Tibial nerve (tissue), 4 donors: ENCODE measurements at regions not wholly inside any gene's neighbourhood (a gene's known extent, or its start where the extent isn't known, plus 50 kb on each side); places are given as distances from the start of the nearest gene placed in this dataset.
"Not testable (repeated sequence)": the region's sequence is repeated elsewhere in the genome, so short reads cannot be mapped to it uniquely, and the experiment has no call there.

Experiments
- DNase-seq, 2 donors: peaks; one replicate each; pipeline ENCODE4 v3.0.0-alpha.2; 2019; ENCODE audit warnings: low spot score in 2 of 2
- H3K27ac ChIP-seq, 4 donors: fragments of 200-600 bp; sonication (generic) in 3 of 4; one replicate each; pipeline ENCODE4 v1.5.1; 2017 to 2019; ENCODE audit warnings: mild to moderate bottlenecking in 1 of 4
- H3K27me3 ChIP-seq, 2 donors: fragments of 200-600 bp; sonication (generic) in 1 of 2; one replicate each; pipeline versions ENCODE4 v1.5.1 to v1.6.0; 2017 to 2019
- H3K36me3 ChIP-seq, 3 donors: fragments of 200-600 bp; sonication (generic); one replicate each; pipeline ENCODE4 v1.5.1; 2018 to 2019
- H3K4me1 ChIP-seq, 4 donors: fragments of 200-600 bp; sonication (generic) in 3 of 4; one replicate each; pipeline ENCODE4 v1.5.1; 2017 to 2019
- H3K4me3 ChIP-seq, 4 donors: fragments of 200-600 bp; sonication (generic) in 3 of 4; one replicate each; pipeline ENCODE4 v1.5.1; 2017 to 2019; ENCODE audit warnings: mild to moderate bottlenecking in 1 of 4, moderate library complexity in 1 of 4
- H3K9me3 ChIP-seq, 4 donors: fragments of 200-600 bp; sonication (generic) in 3 of 4; one replicate each; pipeline ENCODE4 v1.5.1; 2017 to 2019
- EP300 ChIP-seq, 2 donors: sonication (generic); formaldehyde crosslinking; IDR thresholded peaks; one replicate each; pipeline ENCODE4 v1.6.1; 2017; ENCODE audit warnings: antibody characterized with exemption in 2 of 2, mild to moderate bottlenecking in 1 of 2
- POLR2A ChIP-seq, 2 donors: fragments of 450-650 bp; IDR thresholded peaks; one replicate each; pipeline ENCODE4 v1.6.1; 2017; ENCODE audit warnings: antibody characterized with exemption in 2 of 2, mild to moderate bottlenecking in 2 of 2, moderate library complexity in 2 of 2
- WGBS, 2 donors: methylation state at CpG; one replicate each; pipeline ENCODE4 v1.1.5; 2018; 5-methylcytosine and 5-hydroxymethylcytosine counted together
- TF ChIP-seq, protein P1 (sequence below), 5 experiments: fragments of 200-600 bp in 3 of 5; fragments of 450-650 bp in 2 of 5; sonication (generic) in 3 of 5; IDR thresholded peaks; one replicate each; pipeline ENCODE4 v1.5.1; 2016 to 2019; ENCODE audit warnings: antibody characterized with exemption in 5 of 5, mild to moderate bottlenecking in 3 of 5, moderate library complexity in 2 of 5

DNA sequence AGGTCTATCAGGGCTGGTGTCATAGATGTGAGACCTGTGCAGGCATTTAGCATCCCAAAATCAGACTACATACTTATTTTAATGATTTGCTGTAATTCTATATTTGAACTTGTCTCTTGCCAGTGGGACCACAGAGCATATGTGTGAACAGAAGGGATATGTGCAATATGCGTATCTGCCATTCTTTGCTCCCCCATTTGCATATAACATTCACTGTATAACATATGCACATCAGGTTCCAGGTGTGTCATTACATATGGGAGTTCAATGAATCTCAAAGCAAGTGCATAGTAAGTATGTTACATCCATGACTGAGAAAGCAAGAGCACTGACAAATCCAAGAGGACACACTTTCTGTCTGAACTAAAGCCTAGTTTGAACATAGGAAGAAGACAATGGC lies 1115.1 kb upstream of the CNTN5 start:
- Histone ChIP-seq H3K4me1 (no peaks in the 10 kb centered on the region), H3K27me3 (no peaks in the 10 kb centered on the region), H3K9me3 (no peaks in the 10 kb centered on the region), H3K4me3 (no peak overlapping the region), H3K27ac (no peak overlapping the region), H3K36me3 (no peaks in the 10 kb centered on the region)
- no peak for DNase-seq
- TF ChIP-seq, protein P1, sequence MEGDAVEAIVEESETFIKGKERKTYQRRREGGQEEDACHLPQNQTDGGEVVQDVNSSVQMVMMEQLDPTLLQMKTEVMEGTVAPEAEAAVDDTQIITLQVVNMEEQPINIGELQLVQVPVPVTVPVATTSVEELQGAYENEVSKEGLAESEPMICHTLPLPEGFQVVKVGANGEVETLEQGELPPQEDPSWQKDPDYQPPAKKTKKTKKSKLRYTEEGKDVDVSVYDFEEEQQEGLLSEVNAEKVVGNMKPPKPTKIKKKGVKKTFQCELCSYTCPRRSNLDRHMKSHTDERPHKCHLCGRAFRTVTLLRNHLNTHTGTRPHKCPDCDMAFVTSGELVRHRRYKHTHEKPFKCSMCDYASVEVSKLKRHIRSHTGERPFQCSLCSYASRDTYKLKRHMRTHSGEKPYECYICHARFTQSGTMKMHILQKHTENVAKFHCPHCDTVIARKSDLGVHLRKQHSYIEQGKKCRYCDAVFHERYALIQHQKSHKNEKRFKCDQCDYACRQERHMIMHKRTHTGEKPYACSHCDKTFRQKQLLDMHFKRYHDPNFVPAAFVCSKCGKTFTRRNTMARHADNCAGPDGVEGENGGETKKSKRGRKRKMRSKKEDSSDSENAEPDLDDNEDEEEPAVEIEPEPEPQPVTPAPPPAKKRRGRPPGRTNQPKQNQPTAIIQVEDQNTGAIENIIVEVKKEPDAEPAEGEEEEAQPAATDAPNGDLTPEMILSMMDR (IDR thresholded peaks at IDR 0.05): no peak
- WGBS, 2 donors: 94% methylated on average over 1 of the region's 1 CpG

DNA sequence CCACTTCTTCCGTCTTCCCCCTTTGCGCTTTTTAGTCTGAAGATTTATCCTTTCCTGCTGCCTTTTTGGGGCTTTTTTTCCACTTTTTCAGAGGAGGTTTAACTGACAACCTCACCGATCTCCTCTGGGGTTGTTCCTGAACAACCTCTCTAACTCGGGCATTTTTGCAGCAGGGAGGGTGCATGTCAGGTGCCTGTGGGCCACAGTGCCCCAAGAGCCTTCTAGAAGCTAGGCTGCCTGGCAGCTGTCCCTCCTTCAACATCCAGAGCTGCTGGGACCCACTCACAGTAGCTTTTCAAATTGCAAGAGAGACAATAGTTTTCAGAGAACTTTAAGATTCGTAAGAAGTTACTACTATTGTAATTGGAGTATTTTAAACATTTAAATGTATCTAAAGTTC lies 1112.4 kb upstream of the CNTN5 start:
- DNase-seq: no peak
- WGBS, 2 donors: 90 to 91% methylated on average over 5 of the region's 5 CpGs
- TF ChIP-seq, protein P1 (IDR thresholded peaks at IDR 0.05): no peak
- no peak for TF ChIP-seq POLR2A (IDR thresholded peaks at IDR 0.05)
- TF ChIP-seq EP300 (IDR thresholded peaks at IDR 0.05): no peak
- Histone ChIP-seq H3K4me3 (no peak overlapping the region), H3K4me1 (no peaks in the 10 kb centered on the region), H3K9me3 (no peaks in the 10 kb centered on the region), H3K36me3 (no peaks in the 10 kb centered on the region), H3K27ac (no peak overlapping the region), H3K27me3 (no peaks in the 10 kb centered on the region)

DNA sequence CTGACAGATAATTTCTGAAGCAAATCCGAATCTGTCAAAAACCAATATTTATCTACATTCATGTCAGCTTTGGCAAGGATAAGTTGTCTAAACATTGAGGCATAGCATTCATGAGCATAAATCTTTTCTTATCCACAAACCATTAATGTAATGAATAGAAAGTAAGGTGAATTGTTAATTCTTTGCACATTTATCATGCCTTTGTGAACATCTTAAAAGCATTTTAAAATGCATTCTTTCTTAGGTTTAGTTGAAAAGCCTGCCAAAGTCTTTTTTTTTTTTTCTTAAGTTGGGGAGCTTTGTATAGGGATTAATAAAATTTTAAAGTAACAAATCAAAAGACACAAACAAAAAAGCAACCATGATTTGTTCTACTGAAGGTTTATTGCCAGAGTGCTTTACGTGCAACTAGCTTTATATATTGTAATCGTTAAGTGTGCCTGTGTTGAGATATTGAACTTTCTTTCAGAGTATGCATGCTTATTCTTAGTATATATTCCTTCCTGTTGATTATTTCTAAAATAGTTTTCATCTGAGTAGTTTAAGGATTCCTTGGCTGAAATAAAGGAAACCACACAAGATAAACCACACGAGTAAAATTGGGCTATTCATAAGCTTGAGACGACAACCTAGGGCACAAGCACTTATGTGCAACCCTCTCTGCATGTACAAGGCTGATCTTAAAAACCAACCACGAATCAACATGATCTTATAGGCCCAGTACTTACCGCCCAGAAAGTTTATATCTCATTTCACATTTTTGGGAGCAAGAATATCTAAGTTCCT lies 1110.9 kb upstream of the CNTN5 start:
- no peak for DNase-seq
- H3K27ac ChIP-seq: no peak overlapping the region
- no peak overlapping the region for H3K4me3 ChIP-seq
- no peaks in the 10 kb centered on the region for H3K27me3 ChIP-seq
- H3K36me3 ChIP-seq: no peaks in the 10 kb centered on the region
- TF ChIP-seq, protein P1 (IDR thresholded peaks at IDR 0.05): no peak
- TF ChIP-seq EP300 (IDR thresholded peaks at IDR 0.05) (no peak), POLR2A (IDR thresholded peaks at IDR 0.05) (no peak)
- H3K9me3 ChIP-seq: no peaks in the 10 kb centered on the region
- H3K4me1 ChIP-seq: no peaks in the 10 kb centered on the region
- 40 to 44% methylated on average over 7 of the region's 7 CpGs for WGBS, 2 donors

DNA sequence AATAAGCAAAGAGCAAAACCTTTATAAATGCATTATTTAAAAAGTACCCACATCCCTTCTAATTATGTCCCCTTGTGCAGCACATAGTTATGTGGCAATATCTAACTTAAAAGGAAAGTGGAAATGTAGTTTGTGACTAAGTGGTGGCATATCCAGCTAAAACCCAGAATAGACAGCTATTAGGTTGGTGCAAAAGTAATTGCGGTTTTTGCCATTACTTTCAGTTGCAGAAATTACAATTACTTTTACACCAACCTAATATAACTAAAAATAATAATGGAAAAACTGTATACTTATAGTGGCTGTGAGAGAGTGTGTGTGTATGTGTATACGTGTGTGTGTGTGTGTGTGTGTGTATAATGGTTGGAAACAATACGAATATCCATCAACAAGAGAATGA lies 1108.1 kb upstream of the CNTN5 start:
- WGBS, 2 donors: 76 to 81% methylated on average over 3 of the region's 3 CpGs
- Histone ChIP-seq H3K27me3 (no peaks in the 10 kb centered on the region), H3K27ac (no peak overlapping the region), H3K4me3 (no peak overlapping the region), H3K36me3 (no peaks in the 10 kb centered on the region), H3K4me1 (no peaks in the 10 kb centered on the region), H3K9me3 (no peaks in the 10 kb centered on the region)
- no peak for DNase-seq
- TF ChIP-seq, protein P1 (IDR thresholded peaks at IDR 0.05): no peak
- no peak for TF ChIP-seq POLR2A (IDR thresholded peaks at IDR 0.05)

DNA sequence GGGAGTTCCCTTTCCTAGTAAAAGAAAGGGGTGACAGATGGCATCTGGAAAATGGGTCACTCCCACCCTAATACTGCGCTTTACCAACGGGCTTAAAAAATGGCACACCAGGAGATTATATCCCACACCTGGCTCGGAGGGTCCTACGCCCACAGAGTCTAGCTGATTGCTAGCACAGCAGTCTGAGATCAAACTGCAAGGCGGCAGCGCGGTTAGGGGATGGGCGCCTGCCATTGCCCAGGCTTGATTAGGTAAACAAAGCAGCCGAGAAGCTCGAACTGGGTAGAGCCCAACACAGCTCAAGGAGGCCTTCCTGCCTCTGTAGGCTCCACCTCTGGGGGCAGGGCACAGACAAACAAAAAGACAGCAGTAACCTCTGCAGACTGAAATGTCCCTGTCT lies 1097.8 kb upstream of the CNTN5 start:
- not testable (repeated sequence) for DNase-seq, H3K36me3 ChIP-seq, H3K4me1 ChIP-seq, H3K4me3 ChIP-seq, H3K27ac ChIP-seq, H3K9me3 ChIP-seq, H3K27me3 ChIP-seq
- 89% methylated on average over 10 of the region's 10 CpGs for WGBS, 2 donors
